Esophagus muscularis mucosa (tissue), 4 donors: ENCODE measurements at regions not wholly inside any gene's neighbourhood (a gene's known extent, or its start where the extent isn't known, plus 50 kb on each side); places are given as distances from the start of the nearest gene placed in this dataset.

Experiments
- DNase-seq: peaks from one replicate; pipeline ENCODE4 v3.0.0-alpha.2; 2017; ENCODE audit errors: extremely low spot score
- H3K27ac ChIP-seq, 4 donors: fragments of 200-600 bp; sonication (generic); replicated peaks in 1 of 4; 1 replicate in 3 of 4; 2 replicates in 1 of 4; pipeline ENCODE4 v1.5.1; 2016 to 2019; ENCODE audit warnings: mild to moderate bottlenecking in 1 of 4
- H3K27me3 ChIP-seq, 4 donors: fragments of 200-600 bp; sonication (generic); one replicate each; pipeline versions ENCODE4 v1.5.1 to v1.6.0; 2016 to 2019
- H3K36me3 ChIP-seq, 4 donors: fragments of 200-600 bp; sonication (generic); one replicate each; pipeline ENCODE4 v1.5.1; 2016 to 2019
- H3K4me1 ChIP-seq, 4 donors: fragments of 200-600 bp; sonication (generic); one replicate each; pipeline ENCODE4 v1.5.1; 2016 to 2019
- H3K4me3 ChIP-seq, 4 donors: fragments of 200-600 bp; sonication (generic); 1 replicate in 2 of 4; 2 replicates in 2 of 4; pipeline ENCODE4 v1.5.1; 2016 to 2019; ENCODE audit warnings: mild to moderate bottlenecking in 4 of 4, moderate library complexity in 1 of 4
- H3K9me3 ChIP-seq, 4 donors: fragments of 200-600 bp; sonication (generic); 1 replicate in 3 of 4; 2 replicates in 1 of 4; pipeline ENCODE4 v1.5.1; 2016 to 2019
- CTCF ChIP-seq, 3 experiments: fragments of 200-600 bp in 2 of 3; fragments of 450-650 bp in 1 of 3; sonication (generic) in 2 of 3; IDR thresholded peaks; one replicate each; pipeline ENCODE4 v1.5.1; 2017 to 2019; ENCODE audit warnings: antibody characterized with exemption in 3 of 3, mild to moderate bottlenecking in 2 of 3, moderate library complexity in 1 of 3
- EP300 ChIP-seq: sonication (generic); formaldehyde crosslinking; IDR thresholded peaks from one replicate; pipeline ENCODE4 v1.6.1; 2017; ENCODE audit warnings: antibody characterized with exemption
- POLR2A ChIP-seq: fragments of 450-650 bp; IDR thresholded peaks from one replicate; pipeline ENCODE4 v1.6.1; 2017; ENCODE audit warnings: antibody characterized with exemption, moderate library complexity, mild to moderate bottlenecking, low read depth
- POLR2AphosphoS5 ChIP-seq, 2 donors: sonication (generic); formaldehyde crosslinking; IDR thresholded peaks; one replicate each; pipeline ENCODE4 v1.6.1; 2017; ENCODE audit warnings: antibody characterized with exemption in 2 of 2
- WGBS: methylation state at CpG from one replicate; pipeline ENCODE4 v1.1.5; 2018; 5-methylcytosine and 5-hydroxymethylcytosine counted together
- intact Hi-C: fragments of 100-400 bp; cut with DNase I; formaldehyde crosslinking; loops from one replicate; pipeline ENCODE4 v1.15.1; 2023

DNA sequence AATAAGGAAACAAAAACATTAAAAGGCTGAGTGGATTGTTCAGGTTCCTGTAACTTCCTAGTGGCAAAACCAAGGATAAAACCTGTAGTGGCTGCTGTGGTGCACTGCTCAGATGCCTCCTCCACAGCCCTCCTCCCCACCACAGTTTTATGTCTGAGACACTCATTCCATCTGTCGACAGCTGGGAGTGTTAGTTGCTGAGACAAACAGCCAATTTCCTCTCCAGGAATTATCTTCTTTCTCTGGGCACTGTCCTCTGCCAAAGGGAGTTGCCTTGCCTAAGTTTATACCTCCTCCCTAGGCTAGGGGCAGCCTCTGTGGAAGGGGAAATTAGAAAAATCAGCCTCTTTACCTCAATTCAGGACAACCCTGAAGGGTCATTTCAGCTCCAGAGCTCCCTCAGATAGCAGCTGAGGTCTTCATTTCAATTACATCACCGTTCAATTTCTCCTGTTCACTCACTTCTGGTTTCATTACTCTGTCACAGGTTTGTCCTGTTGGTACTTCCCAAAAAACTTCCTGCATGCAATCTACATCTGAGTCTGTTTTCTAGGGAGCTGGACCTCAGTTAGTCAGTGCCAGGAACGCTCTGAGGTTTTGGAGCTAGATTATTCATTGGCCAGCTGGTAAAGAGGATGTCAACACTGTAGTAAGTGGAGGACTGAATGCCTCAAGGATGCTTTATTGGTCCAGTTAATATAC is 74.9 kb upstream of the ATP2B1 start:
- DNase-seq, result no peak
- Histone ChIP-seq H3K4me1 (peaks cover 6 to 25% (median 21%) of the 10 kb centered on the region in 4 donors), H3K27ac (peak overlapping the region in 3 of 4 donors; percentile 12 to 39 (median 34)), H3K27me3 (no peaks in the 10 kb centered on the region), H3K9me3 (peaks cover 0 to 8% (median 2%) of the 10 kb centered on the region in 4 donors), H3K36me3 (no peaks in the 10 kb centered on the region), H3K4me3 (no peak overlapping the region)
- WGBS, result 21% methylated on average over 3 of the region's 3 CpGs
- intact Hi-C loops, result no loop called here
- TF ChIP-seq POLR2AphosphoS5 (IDR thresholded peaks at IDR 0.05) (peak in 1 of 2 donors; percentile 35), CTCF (IDR thresholded peaks at IDR 0.05) (peak in 1 of 3 experiments; percentile 12), POLR2A (no peak)

- H3K9me3 ChIP-seq, result peaks cover 0 to 8% (median 2%) of the 10 kb centered on the region in 4 donors
- DNase-seq, result no peak
- TF ChIP-seq EP300 (no peak), POLR2A (no peak), CTCF (IDR thresholded peaks at IDR 0.05) (no peak)
- WGBS, result 40% methylated on average over 1 of the region's 1 CpG
- intact Hi-C loops, result no loop called here
- H3K4me1 ChIP-seq, result peaks cover 6 to 25% (median 21%) of the 10 kb centered on the region in 4 donors
- no peaks in the 10 kb centered on the region for H3K27me3 ChIP-seq
- H3K4me3 ChIP-seq, result no peak overlapping the region
- no peaks in the 10 kb centered on the region for H3K36me3 ChIP-seq
- H3K27ac ChIP-seq, result peak overlapping the region in 3 of 4 donors; percentile 12 to 39 (median 34)
Measured at GRCh38 chr12:89782807-89783206, 74.2 kb upstream of the ATP2B1 start.

GRCh38 chr12:89781946-89782550 is 73.4 kb upstream of the ATP2B1 start:
- intact Hi-C loops, result no loop called here
- H3K27me3 ChIP-seq, result no peaks in the 10 kb centered on the region
- no peak overlapping the region for H3K27ac ChIP-seq
- H3K4me1 ChIP-seq, result peaks cover 6 to 25% (median 21%) of the 10 kb centered on the region in 4 donors
- WGBS, result 47% methylated on average over 2 of the region's 2 CpGs
- no peak for DNase-seq
- H3K36me3 ChIP-seq, result no peaks in the 10 kb centered on the region
- TF ChIP-seq CTCF (IDR thresholded peaks at IDR 0.05) (no peak), EP300 (no peak), POLR2A (no peak), POLR2AphosphoS5 (IDR thresholded peaks at IDR 0.05) (no peak)
- no peak overlapping the region for H3K4me3 ChIP-seq
- H3K9me3 ChIP-seq, result peaks cover 0 to 8% (median 2%) of the 10 kb centered on the region in 4 donors

DNA sequence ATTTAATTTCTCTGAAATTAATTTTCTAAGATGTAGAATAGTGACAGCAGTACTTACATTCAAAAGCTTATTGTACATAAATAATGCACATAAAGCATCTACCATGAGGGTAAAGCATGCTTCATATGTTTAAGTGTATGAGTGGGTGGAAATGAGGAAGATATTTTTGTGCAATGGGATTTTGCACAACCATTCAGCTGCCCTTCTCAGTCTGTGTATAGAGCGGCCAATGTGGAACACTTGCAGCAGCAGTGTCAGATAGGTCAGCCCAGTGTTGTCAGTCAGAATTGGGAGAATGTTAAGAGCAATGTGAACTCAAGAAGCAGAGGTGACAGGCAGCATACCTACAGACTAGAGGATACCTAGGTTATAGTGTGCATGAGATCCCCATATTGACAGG is 72.5 kb upstream of the ATP2B1 start:
- no peak overlapping the region for H3K4me3 ChIP-seq
- 79% methylated on average over 1 of the region's 1 CpG for WGBS
- H3K27me3 ChIP-seq, result no peaks in the 10 kb centered on the region
- peaks cover 6 to 25% (median 21%) of the 10 kb centered on the region in 4 donors for H3K4me1 ChIP-seq
- TF ChIP-seq POLR2AphosphoS5 (IDR thresholded peaks at IDR 0.05) (no peak), POLR2A (no peak), CTCF (IDR thresholded peaks at IDR 0.05) (no peak), EP300 (no peak)
- no peaks in the 10 kb centered on the region for H3K36me3 ChIP-seq
- peaks cover 0 to 2% (median under 1%) of the 10 kb centered on the region in 4 donors for H3K9me3 ChIP-seq
- no peak overlapping the region for H3K27ac ChIP-seq
- intact Hi-C loops, result no loop called here
- DNase-seq, result no peak
